ENCODE measurements at regions not wholly inside any gene's neighbourhood (a gene's known extent, or its start where the extent isn't known, plus 50 kb on each side); places are given as distances from the start of the nearest gene placed in this dataset.

DNA sequence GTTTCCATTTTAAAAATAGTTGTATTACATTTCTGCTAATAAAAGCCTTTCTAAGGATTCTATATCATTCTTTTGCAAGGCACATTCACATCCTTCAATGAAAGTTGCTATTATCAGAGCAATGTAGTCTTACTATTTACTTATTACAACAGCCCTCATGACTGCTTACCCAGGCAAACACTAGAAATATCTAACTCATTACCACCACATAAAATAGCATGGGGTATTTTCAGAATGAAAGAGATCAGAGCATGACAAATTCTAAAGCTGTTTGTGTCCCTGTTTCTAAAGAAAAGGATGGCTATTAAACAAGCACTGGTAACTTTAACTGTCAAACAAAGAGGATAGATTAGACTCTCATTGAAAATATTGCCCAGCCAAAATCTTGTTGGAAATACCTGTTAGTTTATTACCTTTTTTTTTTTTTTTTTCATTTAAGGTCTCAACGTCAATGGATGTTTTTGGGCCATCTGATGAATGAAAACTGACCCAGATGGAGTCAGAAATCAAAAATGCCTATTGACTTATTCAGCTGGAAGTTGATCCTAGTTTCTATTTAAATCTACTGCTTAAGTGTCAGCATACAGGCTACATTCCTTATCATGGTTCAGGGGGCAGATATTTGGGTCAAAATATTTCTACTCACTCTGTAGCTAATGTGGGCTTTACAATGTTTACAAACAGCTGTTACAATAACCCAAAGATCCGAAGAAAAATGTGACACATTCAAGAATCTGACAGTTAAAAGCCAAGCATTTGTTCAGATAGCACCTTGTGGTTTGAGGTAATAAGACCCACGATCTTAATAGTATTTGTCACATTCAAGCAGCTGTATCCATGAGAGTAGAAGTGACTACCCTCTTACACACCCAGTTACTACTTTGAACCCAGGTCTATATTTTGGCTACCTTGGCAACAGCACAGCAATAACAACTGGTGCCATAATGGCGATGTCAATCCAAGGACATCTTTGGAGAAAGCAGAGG, 554.8 kb upstream of the MEF2C start:
- BruUV-seq (replicated peaks): no TSS peak
- Histone ChIP-seq H3K27me3 (ENCODE audit: low read length) (no peaks in the 10 kb centered on the region), H3K79me2 (ENCODE audit: low read length) (no peaks in the 10 kb centered on the region), H3K27ac (ENCODE audit: low read length) (peak overlapping the region; percentile 61), H3F3A (ENCODE audit: low read length, unreplicated experiment) (no peaks in the 10 kb centered on the region), H3K9me2 (replicated peaks; ENCODE audit: low read length) (no peaks in the 10 kb centered on the region), H2AFZ (ENCODE audit: low read length) (no peak overlapping the region), H3K36me3 (ENCODE audit: low read depth, low read length) (no peaks in the 10 kb centered on the region), H3K9me3 (ENCODE audit: low read length) (no peaks in the 10 kb centered on the region), H3K4me3 (ENCODE audit: low read length) (no peak overlapping the region), H3K4me2 (ENCODE audit: low read length) (peak overlapping the region; percentile 26; the same call in 1 of the 2 replicates), H3K9ac (ENCODE audit: low read length) (no peak overlapping the region), H4K20me1 (ENCODE audit: low read length) (no peaks in the 10 kb centered on the region), H3K4me1 (ENCODE audit: insufficient read depth, low read length) (peaks cover 11% of the 10 kb centered on the region)
- no peak for TF ChIP-seq EZH2 (IDR thresholded peaks at IDR 0.05; ENCODE audit: low read length, unreplicated experiment)
- TF ChIP-seq, protein P1, sequence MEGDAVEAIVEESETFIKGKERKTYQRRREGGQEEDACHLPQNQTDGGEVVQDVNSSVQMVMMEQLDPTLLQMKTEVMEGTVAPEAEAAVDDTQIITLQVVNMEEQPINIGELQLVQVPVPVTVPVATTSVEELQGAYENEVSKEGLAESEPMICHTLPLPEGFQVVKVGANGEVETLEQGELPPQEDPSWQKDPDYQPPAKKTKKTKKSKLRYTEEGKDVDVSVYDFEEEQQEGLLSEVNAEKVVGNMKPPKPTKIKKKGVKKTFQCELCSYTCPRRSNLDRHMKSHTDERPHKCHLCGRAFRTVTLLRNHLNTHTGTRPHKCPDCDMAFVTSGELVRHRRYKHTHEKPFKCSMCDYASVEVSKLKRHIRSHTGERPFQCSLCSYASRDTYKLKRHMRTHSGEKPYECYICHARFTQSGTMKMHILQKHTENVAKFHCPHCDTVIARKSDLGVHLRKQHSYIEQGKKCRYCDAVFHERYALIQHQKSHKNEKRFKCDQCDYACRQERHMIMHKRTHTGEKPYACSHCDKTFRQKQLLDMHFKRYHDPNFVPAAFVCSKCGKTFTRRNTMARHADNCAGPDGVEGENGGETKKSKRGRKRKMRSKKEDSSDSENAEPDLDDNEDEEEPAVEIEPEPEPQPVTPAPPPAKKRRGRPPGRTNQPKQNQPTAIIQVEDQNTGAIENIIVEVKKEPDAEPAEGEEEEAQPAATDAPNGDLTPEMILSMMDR (conservative IDR thresholded peaks at IDR 0.05; ENCODE audit: low read depth, low read length): no peak
- DNase-seq: peak; percentile 67
- intact Hi-C loops (cut with micrococcal nuclease): no loop called here
- ChIA-PET CTCF (no interaction called here), POLR2A (ENCODE audit: unreplicated experiment) (no interaction called here)
- no peak; the same call in 1 of the 2 replicates for ATAC-seq

- Histone ChIP-seq H3K4me1 (ENCODE audit: insufficient read depth, low read length) (peaks cover 11% of the 10 kb centered on the region), H3K4me3 (ENCODE audit: low read length) (no peak overlapping the region), H3F3A (ENCODE audit: low read length, unreplicated experiment) (no peaks in the 10 kb centered on the region), H3K9ac (ENCODE audit: low read length) (no peak overlapping the region), H3K36me3 (ENCODE audit: low read depth, low read length) (no peaks in the 10 kb centered on the region), H4K20me1 (ENCODE audit: low read length) (no peaks in the 10 kb centered on the region), H3K79me2 (ENCODE audit: low read length) (no peaks in the 10 kb centered on the region), H3K9me3 (ENCODE audit: low read length) (no peaks in the 10 kb centered on the region), H3K27ac (ENCODE audit: low read length) (no peak overlapping the region), H3K27me3 (ENCODE audit: low read length) (no peaks in the 10 kb centered on the region), H3K4me2 (ENCODE audit: low read length) (no peak overlapping the region), H3K9me2 (replicated peaks; ENCODE audit: low read length) (no peaks in the 10 kb centered on the region), H2AFZ (ENCODE audit: low read length) (no peak overlapping the region)
- no TSS peak for BruUV-seq (replicated peaks)
- ATAC-seq (no peak), DNase-seq (no peak)
- intact Hi-C loops (cut with micrococcal nuclease): no loop called here
- POLR2A ChIA-PET (ENCODE audit: unreplicated experiment): no interaction called here
- CTCF ChIA-PET: no interaction called here
- TF ChIP-seq EZH2phosphoT487 (IDR thresholded peaks at IDR 0.05; ENCODE audit: borderline replicate concordance, low read length): no peak
- TF ChIP-seq EZH2 (IDR thresholded peaks at IDR 0.05; ENCODE audit: low read length, unreplicated experiment): no peak
- TF ChIP-seq, protein P1 (conservative IDR thresholded peaks at IDR 0.05; ENCODE audit: low read depth, low read length): no peak
Observed at GRCh38 chr5:89436464-89436863, 553.5 kb upstream of the MEF2C start.

- ChIA-PET CTCF (no interaction called here), POLR2A (ENCODE audit: unreplicated experiment) (no interaction called here)
- Histone ChIP-seq H3K27me3 (ENCODE audit: low read length) (no peaks in the 10 kb centered on the region), H3K27ac (ENCODE audit: low read length) (no peak overlapping the region), H3K4me3 (ENCODE audit: low read length) (no peak overlapping the region), H3K4me1 (ENCODE audit: insufficient read depth, low read length) (peaks cover 11% of the 10 kb centered on the region), H3K9me2 (replicated peaks; ENCODE audit: low read length) (no peaks in the 10 kb centered on the region), H3K4me2 (ENCODE audit: low read length) (no peak overlapping the region), H3K36me3 (ENCODE audit: low read depth, low read length) (no peaks in the 10 kb centered on the region), H3K9ac (ENCODE audit: low read length) (no peak overlapping the region), H2AFZ (ENCODE audit: low read length) (no peak overlapping the region), H4K20me1 (ENCODE audit: low read length) (no peaks in the 10 kb centered on the region), H3F3A (ENCODE audit: low read length, unreplicated experiment) (no peaks in the 10 kb centered on the region), H3K79me2 (ENCODE audit: low read length) (no peaks in the 10 kb centered on the region), H3K9me3 (ENCODE audit: low read length) (no peaks in the 10 kb centered on the region)
- DNase-seq (no peak), ATAC-seq (no peak)
- BruUV-seq (replicated peaks): no TSS peak
- intact Hi-C loops (cut with micrococcal nuclease): no loop called here
- no peak for TF ChIP-seq EZH2phosphoT487 (IDR thresholded peaks at IDR 0.05; ENCODE audit: borderline replicate concordance, low read length)
- TF ChIP-seq, protein P1 (conservative IDR thresholded peaks at IDR 0.05; ENCODE audit: low read depth, low read length): no peak
- TF ChIP-seq EZH2 (IDR thresholded peaks at IDR 0.05; ENCODE audit: low read length, unreplicated experiment): no peak
Observed at GRCh38 chr5:89435347-89435746, 552.4 kb upstream of the MEF2C start.

All from PC-3 (cell line).